8988T (cell line): ENCODE measurements at regions not wholly inside any gene's neighbourhood (a gene's known extent, or its start where the extent isn't known, plus 50 kb on each side); places are given as distances from the start of the nearest gene placed in this dataset.

ENCODE experiments used
- DNase-seq: peaks from one replicate; pipeline ENCODE4 v3.0.0; 2011

DNA sequence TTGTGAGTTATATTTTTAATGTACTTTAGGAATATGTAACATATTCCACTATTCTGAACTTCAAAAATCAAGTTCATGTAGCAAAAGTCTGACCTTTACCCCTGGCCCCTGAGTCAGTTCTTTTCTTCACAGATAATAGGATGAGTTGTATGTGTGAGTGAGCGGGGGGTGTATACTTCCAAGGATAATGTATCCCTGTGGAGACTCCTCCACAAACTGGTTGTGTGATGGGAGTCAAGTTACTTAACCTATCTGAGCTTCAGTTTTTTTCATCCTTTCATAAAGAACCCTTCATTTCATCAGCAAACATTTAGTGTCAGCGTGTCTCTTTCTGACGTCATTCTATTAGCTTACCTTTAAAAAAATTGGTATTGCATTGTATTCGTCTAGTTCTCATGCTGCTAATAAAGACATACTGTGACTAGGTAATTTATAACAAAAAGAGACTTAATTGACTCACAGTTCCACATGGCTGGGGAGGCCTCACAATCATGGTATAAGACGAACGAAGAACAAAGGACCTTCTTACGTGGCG is 288.1 kb upstream of the GPC6 start:
- no peak for DNase-seq

DNA sequence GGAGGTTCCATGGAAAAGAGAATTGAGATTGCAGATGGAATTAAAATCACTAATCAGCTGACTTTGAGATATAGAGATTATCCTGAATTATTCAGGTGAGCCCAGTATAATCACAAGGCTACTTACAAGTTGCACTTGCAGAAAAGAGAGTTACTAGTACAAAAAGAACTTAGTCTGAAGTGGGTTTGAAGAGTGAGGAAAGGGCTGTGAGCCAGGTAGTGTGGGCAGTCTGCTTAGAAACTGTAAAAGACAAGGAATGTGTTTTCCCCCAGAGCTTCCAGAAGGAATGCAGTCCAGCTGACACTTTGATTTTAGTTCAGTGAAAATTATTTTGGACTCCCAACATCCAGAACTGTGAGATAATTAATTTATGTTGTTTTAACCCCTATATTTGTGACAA is 285.4 kb upstream of the GPC6 start:
- no peak for DNase-seq

DNA sequence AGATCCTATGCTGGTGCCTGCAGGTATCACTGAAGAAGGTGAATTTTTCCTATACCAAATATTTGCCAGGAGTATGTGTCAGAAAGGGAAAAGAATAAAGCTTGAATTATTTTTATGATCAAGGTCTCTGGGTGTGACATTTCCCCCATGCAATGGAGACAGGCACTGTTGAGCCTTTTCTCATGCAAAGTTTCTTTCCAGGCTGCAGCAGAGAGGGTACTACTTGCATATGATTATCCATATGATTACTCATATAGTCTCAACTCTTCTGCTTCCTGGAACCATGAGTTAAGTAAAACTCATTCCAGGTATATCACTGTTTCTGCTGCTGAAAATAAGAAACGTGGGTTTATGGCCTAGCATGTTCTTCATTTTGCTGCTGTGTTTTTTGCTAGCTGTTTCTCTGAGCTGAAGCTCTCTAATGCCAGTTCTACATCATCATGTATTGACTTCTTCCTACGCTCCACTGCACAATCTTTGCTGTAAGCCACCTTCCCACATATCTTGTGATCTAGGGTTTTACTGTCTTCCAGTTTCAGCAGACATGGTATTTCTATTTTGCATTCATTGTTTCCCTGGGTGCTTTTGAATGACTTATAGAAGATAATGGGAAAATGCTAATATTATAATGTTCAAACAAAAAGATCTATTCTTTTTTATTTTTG is 278.7 kb upstream of the GPC6 start:
- DNase-seq: no peak

DNA sequence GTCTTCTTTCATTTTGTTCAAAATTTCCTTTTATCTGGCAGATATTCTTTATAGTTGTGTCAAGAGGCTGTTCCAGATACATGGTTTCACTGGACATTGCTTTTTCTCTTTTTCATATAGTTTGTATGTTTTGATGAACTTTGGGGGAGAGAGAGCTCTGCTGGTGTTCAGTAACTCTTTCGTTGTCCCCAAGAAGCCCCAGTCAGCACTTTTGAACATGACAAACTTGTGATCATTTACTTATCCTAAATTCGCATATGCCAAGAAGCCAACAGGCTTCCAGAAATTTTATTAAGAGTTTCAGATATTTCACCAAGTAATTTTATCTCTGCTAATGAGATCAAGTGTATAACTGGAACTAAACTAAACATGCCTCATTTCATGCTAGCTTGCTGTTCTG is 275.8 kb upstream of the GPC6 start:
- DNase-seq: no peak

DNA sequence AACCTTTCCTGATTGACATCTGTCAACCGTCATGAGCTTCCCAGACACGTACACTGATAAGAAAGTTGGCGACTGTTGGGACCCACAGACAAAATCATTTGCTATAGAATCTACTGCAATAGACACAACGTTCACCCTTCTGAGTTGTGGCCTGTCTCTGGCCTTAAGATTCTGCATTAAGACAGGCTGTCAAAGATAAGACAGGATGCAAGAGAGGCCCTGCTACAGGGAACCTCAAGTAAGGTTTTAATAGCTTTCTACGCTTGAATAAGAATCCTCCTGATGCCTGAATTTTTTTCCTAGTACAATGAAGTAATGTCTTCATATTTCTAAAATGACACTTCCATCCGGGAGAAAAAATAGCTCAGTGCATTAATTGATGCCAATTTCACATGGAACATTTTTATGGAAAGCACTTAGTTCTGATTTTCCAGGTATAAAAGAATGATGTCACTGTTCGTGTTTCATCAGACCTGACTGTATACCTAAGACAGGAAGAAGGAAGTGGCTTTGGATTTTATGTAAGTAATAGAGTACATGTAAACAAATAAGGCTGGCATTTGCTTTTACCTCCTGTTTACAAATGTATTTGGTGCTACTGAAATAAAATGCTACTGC is 275.2 kb upstream of the GPC6 start:
- DNase-seq: no peak

DNA sequence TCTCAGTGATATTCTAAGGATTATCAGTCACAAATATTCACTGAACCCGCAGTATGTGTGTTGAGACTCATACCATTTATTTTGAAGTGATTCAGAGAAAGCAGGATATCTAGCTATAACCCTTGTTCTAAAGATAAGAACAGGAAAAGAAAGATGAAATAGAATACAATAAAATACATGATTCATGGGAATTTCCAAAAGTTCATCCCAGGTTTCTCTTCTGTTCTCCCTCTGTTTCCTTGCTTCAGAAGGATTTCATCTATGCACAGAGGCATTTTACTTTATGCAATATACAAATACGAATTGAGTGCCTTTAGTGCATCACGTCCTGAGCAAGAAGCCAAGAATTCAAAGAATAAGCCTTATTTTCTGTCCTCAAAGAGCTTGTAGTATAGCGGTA is 274.4 kb upstream of the GPC6 start:
- no peak for DNase-seq

DNA sequence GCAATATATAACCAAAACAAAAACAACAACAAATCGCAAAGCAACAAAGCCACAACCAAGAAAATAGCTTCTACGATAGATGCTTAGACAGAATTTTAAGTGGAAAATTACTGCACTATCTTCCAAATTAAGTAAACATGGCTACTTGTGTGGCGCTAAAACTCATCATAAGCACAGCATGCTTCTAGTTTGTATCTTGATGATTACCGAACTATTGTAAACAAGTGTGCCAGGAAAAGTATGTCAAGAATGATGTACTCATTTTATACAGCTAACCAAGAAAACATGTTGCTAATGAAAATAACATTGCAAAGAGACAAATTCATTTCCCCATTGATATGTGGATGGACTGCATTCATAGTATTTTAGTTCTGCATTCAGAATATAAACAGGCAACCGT is 271.9 kb upstream of the GPC6 start:
- DNase-seq: no peak

DNA sequence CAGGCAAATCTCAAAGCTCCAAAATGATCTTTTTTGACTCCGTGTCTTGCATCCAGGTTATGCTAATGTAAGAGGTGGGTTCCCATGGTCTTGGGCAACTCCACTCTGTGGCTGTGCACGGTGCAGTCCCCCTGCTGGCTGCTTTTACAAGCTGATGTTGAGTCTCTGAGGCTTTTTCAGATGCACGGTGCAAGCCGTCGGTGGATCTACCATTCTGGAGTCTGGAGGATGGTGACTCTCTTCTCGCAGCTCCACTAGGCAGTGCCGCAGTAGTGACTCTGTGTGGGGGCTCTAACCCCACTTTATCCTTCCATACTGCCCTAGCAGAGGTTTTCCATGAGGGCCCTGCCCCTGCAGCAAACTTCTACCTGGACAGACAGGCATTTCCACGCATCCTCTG is 266.8 kb upstream of the GPC6 start:
- no peak for DNase-seq

DNA sequence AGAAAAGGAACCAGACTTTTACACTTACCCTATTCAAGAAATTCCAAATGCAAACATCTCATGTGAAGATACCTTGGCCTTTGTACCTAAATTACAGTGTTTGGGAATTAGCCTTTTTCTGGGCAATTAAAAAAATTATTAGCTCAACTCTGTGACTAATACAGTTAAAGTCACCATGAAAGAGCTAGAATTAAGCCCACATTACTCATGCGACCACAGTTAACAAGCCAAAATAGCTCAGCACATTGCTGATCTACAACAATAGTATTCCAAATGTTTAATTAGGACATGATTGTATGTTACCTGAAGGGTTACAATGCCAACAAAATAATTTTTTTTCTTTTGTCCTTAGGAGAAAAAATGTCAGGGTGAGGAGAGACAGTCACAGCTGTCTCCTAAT is 263.6 kb upstream of the GPC6 start:
- DNase-seq: no peak

DNA sequence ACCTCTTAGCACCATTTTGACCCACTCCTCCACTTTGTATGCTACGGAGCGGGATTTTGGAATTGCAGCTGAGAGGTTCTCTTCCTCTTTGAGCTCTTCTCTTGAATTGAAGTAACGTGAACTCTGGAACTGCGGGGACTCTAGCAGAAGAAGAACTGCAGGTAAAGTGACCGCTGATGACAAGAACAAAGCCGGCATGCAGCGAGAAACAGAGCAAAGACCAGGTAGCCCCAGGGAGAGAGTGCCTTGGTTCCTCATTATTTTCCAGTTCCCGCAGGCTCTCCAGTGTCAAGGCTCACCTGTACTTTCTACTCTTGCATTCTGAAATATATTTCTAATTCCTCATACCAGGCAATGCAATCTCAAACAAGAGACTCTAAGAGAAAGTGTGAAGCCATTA is 260.3 kb upstream of the GPC6 start:
- DNase-seq: no peak

DNA sequence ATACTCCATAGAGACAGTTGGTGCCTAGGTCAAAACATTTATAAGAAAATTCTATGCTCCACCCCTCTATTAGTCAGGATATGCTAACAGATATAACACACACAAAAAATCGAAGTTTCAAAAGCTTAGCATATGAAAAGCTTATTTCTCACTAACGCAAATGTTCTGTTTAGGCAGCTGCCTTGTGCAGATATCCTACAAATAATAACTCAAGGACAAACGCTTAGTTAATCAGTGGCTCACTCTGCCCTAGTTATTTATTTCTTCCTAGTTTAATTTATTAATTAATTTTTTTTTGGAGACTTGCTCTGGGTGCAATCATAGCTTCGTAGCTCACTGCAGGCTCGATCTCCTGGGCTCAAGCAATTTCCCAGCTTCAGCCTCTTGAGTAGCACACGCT is 259.7 kb upstream of the GPC6 start:
- no peak for DNase-seq

DNA sequence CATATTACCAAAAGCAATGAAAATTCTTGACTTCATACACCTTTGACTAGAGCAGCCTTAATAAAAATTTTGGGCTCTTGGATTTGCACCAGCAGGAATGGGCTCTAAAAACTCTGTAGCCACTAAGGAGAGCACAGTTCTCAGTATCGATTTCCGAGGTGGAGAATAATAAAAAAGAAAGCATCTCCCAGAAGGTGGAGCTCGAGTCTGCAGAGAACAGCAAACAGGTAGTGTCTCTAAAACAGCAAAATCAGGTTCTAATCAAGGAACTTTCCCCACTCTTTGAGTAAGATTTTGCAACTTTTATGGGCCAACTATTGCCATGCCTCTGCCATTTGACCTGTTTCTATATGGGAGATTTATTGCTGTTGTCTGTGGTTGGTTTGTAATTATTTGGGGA is 258.7 kb upstream of the GPC6 start:
- DNase-seq: no peak

DNA sequence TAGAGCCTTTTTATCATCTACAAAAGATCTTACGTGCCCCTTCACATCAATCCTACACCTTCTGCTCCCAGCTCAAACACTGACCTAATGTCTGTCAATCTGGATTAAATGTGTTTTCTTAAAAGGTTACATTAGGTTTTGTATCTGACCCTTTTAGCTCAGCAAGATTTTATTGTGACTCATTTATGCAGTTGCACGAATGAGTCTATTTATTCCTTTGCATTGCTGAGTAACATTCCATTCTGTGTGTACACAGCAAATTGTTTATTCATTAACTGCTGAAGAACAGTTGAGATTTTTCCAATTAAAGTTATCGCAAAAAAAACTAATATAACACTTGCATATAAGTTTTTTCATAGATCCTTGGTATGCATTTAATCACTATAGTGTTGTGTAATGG is 253.9 kb upstream of the GPC6 start:
- no peak for DNase-seq

DNA sequence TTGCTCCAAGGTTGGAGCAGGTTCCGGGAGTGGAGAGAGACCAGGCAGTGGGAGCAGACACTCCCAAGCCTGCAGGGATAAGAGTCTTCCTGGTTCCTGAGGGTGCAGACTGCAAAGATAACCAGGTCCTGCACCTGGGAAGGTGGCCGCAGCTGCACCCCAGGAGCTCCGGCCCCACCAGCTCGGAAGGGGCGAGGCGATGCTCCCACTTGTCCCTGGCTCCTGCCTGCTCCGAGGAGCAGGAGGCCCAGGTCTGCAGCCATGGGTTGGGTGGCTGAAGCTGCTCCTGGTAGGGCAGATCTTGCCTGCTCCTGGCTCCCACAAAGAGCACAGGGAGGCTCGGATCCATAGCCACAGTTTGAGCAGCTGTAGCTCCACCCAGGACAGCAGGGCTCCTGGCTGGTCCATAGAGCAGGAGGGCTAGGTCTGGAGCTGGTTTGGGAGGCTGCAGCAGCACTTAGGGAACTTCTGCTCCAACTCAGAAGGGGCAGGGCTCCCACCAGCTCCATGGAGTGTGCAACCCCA is 251.6 kb upstream of the GPC6 start:
- DNase-seq: no peak

DNA sequence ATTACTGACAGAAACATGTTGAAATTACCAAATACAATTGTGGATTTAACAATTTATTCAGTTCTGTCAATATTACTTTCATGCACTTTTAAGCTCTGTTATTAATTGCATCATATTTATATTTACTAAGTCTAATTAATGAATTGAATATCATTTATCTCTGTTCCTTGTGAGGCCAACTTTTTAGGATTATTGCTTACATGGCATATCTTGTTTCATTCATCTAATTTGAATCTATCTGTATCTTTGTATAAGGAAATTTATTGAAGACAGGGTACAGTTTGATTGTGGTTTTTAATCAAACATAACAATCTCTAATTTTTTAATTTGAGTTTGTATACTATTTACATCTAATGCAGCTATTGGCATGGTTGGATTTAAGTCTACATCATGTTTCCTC is 249.9 kb upstream of the GPC6 start:
- DNase-seq: no peak

DNA sequence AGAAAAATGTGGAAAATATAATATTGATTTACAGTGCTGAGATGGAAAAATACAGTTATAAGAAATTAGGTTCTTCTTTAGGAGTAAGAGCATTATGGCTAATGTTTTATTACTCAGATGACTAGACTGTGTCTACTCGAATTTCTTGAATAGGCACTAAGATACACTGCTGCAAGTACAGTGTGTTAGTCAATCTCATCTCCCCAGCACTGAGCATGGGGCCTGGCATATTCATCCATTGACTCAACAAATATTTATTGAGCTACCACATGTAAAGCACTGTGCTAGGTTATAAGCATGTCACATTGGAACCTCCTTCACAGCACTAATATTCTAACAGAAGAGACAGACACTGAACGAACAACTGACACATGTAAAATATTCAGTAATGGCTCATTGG is 242.5 kb upstream of the GPC6 start:
- no peak for DNase-seq

DNA sequence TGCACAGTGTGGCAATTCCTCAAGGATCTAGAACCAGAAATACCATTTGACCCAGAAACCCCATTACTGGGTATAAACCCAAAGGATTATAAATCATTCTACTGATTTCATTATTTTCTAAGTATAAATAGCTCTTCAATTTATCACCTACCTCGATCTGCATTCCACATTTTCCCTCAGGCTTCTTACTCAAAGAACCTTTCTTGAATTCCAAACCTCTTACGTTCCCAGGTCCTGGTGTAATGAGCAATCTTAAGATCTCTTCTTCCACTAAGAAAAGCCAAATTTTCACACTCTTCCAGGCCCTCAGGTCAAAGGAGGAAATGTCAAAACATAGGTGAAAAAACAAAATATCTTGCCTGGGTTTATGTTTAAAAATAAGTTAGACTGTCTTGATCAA is 237.3 kb upstream of the GPC6 start:
- no peak for DNase-seq

DNA sequence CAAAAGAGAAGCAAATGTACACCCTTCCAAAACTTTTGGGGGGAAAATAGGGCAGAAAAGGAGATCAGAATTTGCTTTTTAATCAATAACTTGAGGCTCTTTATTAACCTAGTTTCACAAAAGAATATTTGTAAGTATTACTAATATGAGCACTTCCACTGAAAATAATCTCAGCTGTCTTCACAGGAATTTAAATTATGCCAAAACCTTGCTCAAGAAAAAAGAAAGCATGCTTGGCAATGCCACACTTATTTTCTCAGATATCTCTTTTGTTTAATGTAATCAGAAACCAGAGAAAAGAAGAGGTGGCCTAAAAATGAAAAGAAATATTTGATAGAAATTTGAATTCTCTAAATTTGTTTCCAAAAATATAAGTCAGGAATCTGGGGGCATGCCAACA is 234.9 kb upstream of the GPC6 start:
- DNase-seq: no peak

DNA sequence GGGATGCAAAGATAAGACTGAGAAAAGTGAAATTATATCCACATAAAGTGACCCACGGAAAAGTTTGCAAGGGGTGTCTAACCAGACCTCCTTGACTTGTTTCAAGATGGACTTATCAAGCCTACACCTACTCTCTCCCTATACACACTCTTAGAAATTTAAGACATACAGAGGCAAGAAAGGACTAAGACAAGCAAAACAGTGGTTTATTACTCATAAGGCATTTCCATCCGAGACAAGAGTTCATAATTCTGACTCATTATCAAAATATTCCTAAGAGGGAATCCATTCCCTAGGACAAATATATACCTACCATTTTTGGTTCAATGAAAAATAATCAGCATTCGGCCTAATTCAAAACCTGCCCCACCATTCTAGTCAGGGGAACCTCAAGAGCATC is 232.6 kb upstream of the GPC6 start:
- no peak for DNase-seq

DNA sequence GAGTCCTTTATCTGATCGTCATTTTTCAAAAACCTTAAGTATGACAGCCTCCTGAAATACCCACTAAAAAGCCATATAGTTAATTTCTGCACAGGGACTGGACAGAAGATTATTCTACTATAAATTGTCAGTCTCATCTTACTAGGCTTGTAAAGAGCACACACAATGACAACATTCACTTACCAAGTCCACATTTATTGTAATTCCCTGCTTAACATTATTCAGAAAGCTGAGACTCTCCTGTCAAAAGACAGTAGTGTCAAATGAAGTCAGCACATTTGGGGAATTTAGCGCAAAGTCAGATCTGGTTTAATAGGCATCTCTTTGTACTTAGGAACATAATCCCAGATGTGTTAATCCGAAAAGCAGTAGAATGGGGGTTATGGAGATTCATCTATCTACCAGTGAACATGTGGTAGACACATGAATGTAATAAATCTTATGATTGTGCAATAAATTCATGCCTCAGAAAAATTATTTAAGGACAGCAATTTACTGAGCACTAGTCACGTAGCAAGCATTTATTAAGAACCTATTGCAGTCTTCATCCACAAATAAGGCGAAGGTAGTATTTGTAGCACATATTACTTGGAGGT is 224.6 kb upstream of the GPC6 start:
- DNase-seq: no peak

DNA sequence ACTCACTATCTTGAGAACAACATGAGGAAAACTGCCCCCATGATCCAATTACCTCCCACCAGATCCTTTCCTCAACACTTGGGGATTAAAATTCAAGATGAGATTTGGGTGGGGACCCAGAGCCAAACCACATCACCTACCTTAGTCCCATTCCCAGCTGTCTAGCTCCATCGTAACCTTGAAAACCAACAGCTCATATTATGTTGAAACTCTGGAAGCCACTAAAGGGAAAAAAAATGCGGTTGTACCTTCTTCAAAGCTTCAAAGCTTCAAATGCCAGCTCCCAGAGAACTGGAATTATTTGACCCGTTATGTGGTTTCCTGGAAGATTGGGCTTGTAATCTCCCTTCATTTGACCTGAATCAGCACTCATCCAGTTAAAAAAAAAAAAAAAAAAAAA is 223.1 kb upstream of the GPC6 start:
- DNase-seq: no peak

DNA sequence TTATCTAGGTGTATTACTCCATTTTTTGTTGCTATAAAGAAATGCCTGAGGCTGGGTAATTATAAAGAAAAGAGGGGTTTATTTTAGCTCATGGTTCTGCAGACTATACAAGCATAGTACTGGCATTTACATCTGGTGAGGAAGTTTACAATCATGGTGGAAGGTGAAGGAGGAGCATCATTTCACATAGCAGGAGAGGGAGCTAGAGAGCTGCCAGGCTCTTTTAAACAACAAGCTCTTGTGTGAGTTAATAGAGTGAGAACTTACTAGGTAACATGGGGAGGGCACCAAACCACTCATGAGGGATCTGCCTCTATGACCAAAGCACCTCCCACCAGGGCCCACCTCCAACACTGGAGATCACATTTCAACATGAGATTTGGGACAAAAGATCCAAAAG is 221.7 kb upstream of the GPC6 start:
- DNase-seq: no peak

DNA sequence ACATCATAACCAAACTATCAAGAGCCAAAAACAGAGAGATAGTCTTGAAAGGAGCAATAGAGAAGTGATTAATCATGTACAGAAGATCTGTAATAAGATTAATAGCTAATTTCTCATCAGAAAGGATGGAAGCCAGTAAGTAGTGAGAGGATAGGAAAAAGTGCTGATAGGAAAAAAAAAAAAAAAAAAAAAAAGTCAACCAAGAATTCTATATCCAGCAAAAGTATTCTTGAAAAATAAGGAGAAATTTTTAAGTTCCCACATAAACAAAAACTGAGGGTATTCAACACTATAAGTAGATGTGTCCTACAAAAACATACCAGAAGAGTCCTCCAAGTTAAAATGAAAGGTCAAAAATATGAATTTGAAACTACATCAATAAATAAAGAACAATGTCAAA is 218.7 kb upstream of the GPC6 start:
- DNase-seq: no peak

DNA sequence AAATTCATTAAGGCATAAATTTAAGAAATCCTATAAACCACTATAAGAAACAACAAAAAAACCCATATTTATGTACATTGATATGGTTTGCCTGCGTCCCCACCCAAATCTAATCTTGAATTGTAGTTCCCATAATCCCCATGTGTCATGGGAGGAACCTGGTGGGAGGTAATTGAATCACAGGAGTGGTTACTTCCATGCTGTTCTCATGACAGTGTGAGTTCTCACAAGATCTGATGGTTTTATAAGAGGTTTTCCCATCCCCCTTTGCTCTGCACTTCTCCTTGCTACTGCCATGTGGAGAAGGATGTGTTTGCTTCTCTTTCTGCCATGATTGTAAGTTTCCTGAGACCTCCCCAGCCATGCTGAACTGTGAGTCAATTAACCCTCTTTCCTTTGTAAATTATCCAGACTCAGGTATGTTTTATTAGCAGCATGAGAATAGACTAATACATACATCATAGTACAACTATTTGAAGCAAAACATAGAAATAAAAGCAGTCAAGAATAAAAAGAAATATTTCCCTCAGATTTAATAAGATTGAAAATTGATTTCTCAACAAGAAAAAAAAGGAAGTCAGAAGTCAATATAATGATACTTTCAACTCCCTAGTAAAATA is 209.0 kb upstream of the GPC6 start:
- DNase-seq: no peak
